Adrenal gland (tissue), 9 donors: ENCODE measurements at regions not wholly inside any gene's neighbourhood (a gene's known extent, or its start where the extent isn't known, plus 50 kb on each side); places are given as distances from the start of the nearest gene placed in this dataset.
"Not testable (repeated sequence)": the region's sequence is repeated elsewhere in the genome, so short reads cannot be mapped to it uniquely, and the experiment has no call there.

Experiments used
- DNase-seq, 7 donors: peaks; one replicate each; pipeline ENCODE4 v3.0.0-alpha.2; 2019 to 2020
- H3K27ac ChIP-seq, 5 donors: fragments of 200-600 bp; sonication (generic) in 4 of 5; 1 replicate in 3 of 5; 2 replicates in 2 of 5; pipeline versions ENCODE4 v1.5.1 to v1.8.0; 2016 to 2020; ENCODE audit warnings: mild to moderate bottlenecking in 1 of 5
- H3K27me3 ChIP-seq: fragments of 200-600 bp; 2 replicates; pipeline ENCODE4 v1.8.0; 2021
- H3K36me3 ChIP-seq, 2 donors: fragments of 200-600 bp; replicated peaks in 1 of 2; 1 replicate in 1 of 2; 2 replicates in 1 of 2; pipeline versions ENCODE4 v1.5.1 to v1.8.0; 2018 to 2022
- H3K4me1 ChIP-seq, 2 donors: fragments of 200-600 bp; replicated peaks in 1 of 2; 1 replicate in 1 of 2; 2 replicates in 1 of 2; pipeline versions ENCODE4 v1.5.1 to v1.8.0; 2018 to 2021
- H3K4me3 ChIP-seq, 4 donors: fragments of 200-600 bp; sonication (generic) in 3 of 4; one replicate each; pipeline ENCODE4 v1.5.1; 2016 to 2018
- H3K9me3 ChIP-seq, 3 donors: fragments of 200-600 bp; sonication (generic) in 1 of 3; replicated peaks in 1 of 3; 1 replicate in 2 of 3; 2 replicates in 1 of 3; pipeline versions ENCODE4 v1.5.1 to v1.8.0; 2016 to 2021
- CTCF ChIP-seq, 6 experiments: fragments of 450-650 bp in 4 of 6; fragments of 200-600 bp in 2 of 6; sonication (generic) in 1 of 6; IDR thresholded peaks; 1 replicate in 5 of 6; 2 replicates in 1 of 6; pipeline versions ENCODE4 v1.5.1 to v1.8.0; 2016 to 2021; ENCODE audit warnings: antibody characterized with exemption in 6 of 6, mild to moderate bottlenecking in 2 of 6, moderate library complexity in 1 of 6
- POLR2A ChIP-seq, 2 donors: fragments of 450-650 bp; IDR thresholded peaks; one replicate each; pipeline ENCODE4 v1.6.1; 2017; ENCODE audit warnings: antibody characterized with exemption in 2 of 2, mild to moderate bottlenecking in 2 of 2, moderate library complexity in 1 of 2
- WGBS, 4 donors: extraction: QIAGEN DNeasy Blood & Tissue Kit in 2 of 4; methylation state at CpG; one replicate each; pipeline versions ENCODE4 v1.1.5 to v1.1.7; 2013 to 2017; 5-methylcytosine and 5-hydroxymethylcytosine counted together
- intact Hi-C, 2 donors: fragments of 100-400 bp; cut with DNase I; formaldehyde crosslinking; loops; one replicate each; pipeline versions ENCODE4 v1.14.1 to v1.15.0; 2022 to 2023
- donor health status: healthy with polysubstance abuse.
- donor health status: Bipolar disorder and iron deficiency.
- donor health status: DM: yes; HTN: yes; CAD: no.
- donor health status: DM: no; HTN: no; CAD: no.
- donor health status: DM: no; HTN: no; CAD: no.

GRCh38 chr2:54049365-54049764, 66.0 kb upstream of the ACYP2 start:
- no peaks in the 10 kb centered on the region for H3K27me3 ChIP-seq
- no peaks in the 10 kb centered on the region for H3K36me3 ChIP-seq
- no peak overlapping the region for H3K27ac ChIP-seq
- intact Hi-C loops: no loop called here
- H3K4me1 ChIP-seq: no peaks in the 10 kb centered on the region
- 76 to 96% (median 85%) methylated on average over 1 of the region's 1 CpG for WGBS, 4 donors
- no peaks in the 10 kb centered on the region for H3K9me3 ChIP-seq
- no peak overlapping the region for H3K4me3 ChIP-seq
- no peak for DNase-seq
- TF ChIP-seq POLR2A (IDR thresholded peaks at IDR 0.05) (no peak), CTCF (IDR thresholded peaks at IDR 0.05) (no peak)

GRCh38 chr2:54048896-54049295, 66.5 kb upstream of the ACYP2 start:
- intact Hi-C loops, H3K4me3 ChIP-seq, H3K9me3 ChIP-seq, H3K4me1 ChIP-seq, H3K27me3 ChIP-seq, H3K27ac ChIP-seq, H3K36me3 ChIP-seq, DNase-seq: not testable (repeated sequence)
- WGBS, 4 donors: 86 to 93% (median 92%) methylated on average over 7 of the region's 7 CpGs

- H3K27ac ChIP-seq: no peak overlapping the region
- no peaks in the 10 kb centered on the region for H3K4me1 ChIP-seq
- intact Hi-C loops: no loop called here
- TF ChIP-seq POLR2A (IDR thresholded peaks at IDR 0.05) (no peak), CTCF (IDR thresholded peaks at IDR 0.05) (no peak)
- H3K36me3 ChIP-seq: no peaks in the 10 kb centered on the region
- H3K4me3 ChIP-seq: no peak overlapping the region
- no peaks in the 10 kb centered on the region for H3K27me3 ChIP-seq
- H3K9me3 ChIP-seq: no peaks in the 10 kb centered on the region
- WGBS, 4 donors: 97 to 100% (median 98%) methylated on average over 2 of the region's 2 CpGs
- no peak for DNase-seq
Measured at GRCh38 chr2:54048117-54048785, 67.2 kb upstream of the ACYP2 start.

GRCh38 chr2:54047658-54048057, 67.8 kb upstream of the ACYP2 start:
- H3K27me3 ChIP-seq: no peaks in the 10 kb centered on the region
- 62 to 76% (median 73%) methylated on average over 3 of the region's 3 CpGs for WGBS, 4 donors
- DNase-seq: no peak
- no peaks in the 10 kb centered on the region for H3K36me3 ChIP-seq
- no peaks in the 10 kb centered on the region for H3K9me3 ChIP-seq
- TF ChIP-seq CTCF (IDR thresholded peaks at IDR 0.05): no peak
- TF ChIP-seq POLR2A (IDR thresholded peaks at IDR 0.05): no peak
- no peaks in the 10 kb centered on the region for H3K4me1 ChIP-seq
- intact Hi-C loops: no loop called here
- H3K27ac ChIP-seq: no peak overlapping the region
- no peak overlapping the region for H3K4me3 ChIP-seq

- H3K4me1 ChIP-seq: no peaks in the 10 kb centered on the region
- no peak overlapping the region for H3K4me3 ChIP-seq
- no peaks in the 10 kb centered on the region for H3K27me3 ChIP-seq
- WGBS, 4 donors: 94 to 99% (median 97%) methylated on average over 4 of the region's 4 CpGs
- TF ChIP-seq POLR2A (IDR thresholded peaks at IDR 0.05) (no peak), CTCF (IDR thresholded peaks at IDR 0.05) (no peak)
- intact Hi-C loops: no loop called here
- H3K9me3 ChIP-seq: no peaks in the 10 kb centered on the region
- no peaks in the 10 kb centered on the region for H3K36me3 ChIP-seq
- DNase-seq: no peak
- no peak overlapping the region for H3K27ac ChIP-seq
Measured at GRCh38 chr2:54047091-54047490, 68.3 kb upstream of the ACYP2 start.
